Stomach smooth muscle (tissue), 2 donors: ENCODE measurements at regions not wholly inside any gene's neighbourhood (a gene's known extent, or its start where the extent isn't known, plus 50 kb on each side); places are given as distances from the start of the nearest gene placed in this dataset.
"Not testable (repeated sequence)": the region's sequence is repeated elsewhere in the genome, so short reads cannot be mapped to it uniquely, and the experiment has no call there.

ENCODE experiments used
- H3K27ac ChIP-seq: one replicate; pipeline ENCODE4 v1.7.0; 2013; ENCODE audit warnings: mild to moderate bottlenecking, low read length, inconsistent platforms
- H3K27me3 ChIP-seq, 2 donors: one replicate each; pipeline ENCODE4 v1.7.0; 2013; ENCODE audit warnings: low read length in 2 of 2; ENCODE audit not compliant: insufficient read depth in 2 of 2, control insufficient read depth in 1 of 2
- H3K36me3 ChIP-seq, 2 donors: one replicate each; pipeline ENCODE4 v1.7.0; 2013; ENCODE audit warnings: low read length in 2 of 2; ENCODE audit not compliant: control insufficient read depth in 2 of 2, insufficient read depth in 2 of 2
- H3K4me1 ChIP-seq: one replicate; pipeline ENCODE4 v1.7.0; 2013; ENCODE audit warnings: low read length; ENCODE audit not compliant: control insufficient read depth, insufficient read depth
- H3K4me3 ChIP-seq, 2 donors: one replicate each; pipeline ENCODE4 v1.7.0; 2013; ENCODE audit warnings: low read length in 2 of 2
- H3K9ac ChIP-seq, 2 donors: one replicate each; pipeline ENCODE4 v1.7.0; 2013; ENCODE audit warnings: low read length in 2 of 2, mild to moderate bottlenecking in 1 of 2
- H3K9me3 ChIP-seq, 2 donors: one replicate each; pipeline ENCODE4 v1.7.0; 2013; ENCODE audit warnings: low read length in 2 of 2; ENCODE audit not compliant: control insufficient read depth in 2 of 2
- donor health status: healthy.
- donor health status: Pancreatic carcinoma.

DNA sequence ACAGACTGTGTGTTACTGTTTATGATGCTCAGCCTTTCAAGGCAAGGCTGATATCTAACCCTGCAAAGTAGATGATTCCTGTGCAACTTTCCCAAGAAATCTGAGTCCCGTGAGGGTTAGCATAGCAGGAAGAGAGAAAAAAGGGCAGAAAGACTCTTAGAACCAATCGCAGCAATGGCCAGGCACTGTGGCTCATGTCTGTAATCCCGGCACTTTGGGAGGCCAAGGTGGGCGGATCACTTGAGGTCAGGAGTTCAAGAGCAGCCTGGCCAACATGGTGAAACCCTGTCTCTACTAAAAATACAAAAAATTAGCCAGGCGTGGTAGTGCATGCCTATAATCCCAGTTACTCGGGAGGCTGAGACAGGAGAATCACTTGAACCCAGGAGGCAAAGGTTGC is 124.3 kb upstream of the CDH5 start:
- not testable (repeated sequence) for H3K27me3 ChIP-seq

DNA sequence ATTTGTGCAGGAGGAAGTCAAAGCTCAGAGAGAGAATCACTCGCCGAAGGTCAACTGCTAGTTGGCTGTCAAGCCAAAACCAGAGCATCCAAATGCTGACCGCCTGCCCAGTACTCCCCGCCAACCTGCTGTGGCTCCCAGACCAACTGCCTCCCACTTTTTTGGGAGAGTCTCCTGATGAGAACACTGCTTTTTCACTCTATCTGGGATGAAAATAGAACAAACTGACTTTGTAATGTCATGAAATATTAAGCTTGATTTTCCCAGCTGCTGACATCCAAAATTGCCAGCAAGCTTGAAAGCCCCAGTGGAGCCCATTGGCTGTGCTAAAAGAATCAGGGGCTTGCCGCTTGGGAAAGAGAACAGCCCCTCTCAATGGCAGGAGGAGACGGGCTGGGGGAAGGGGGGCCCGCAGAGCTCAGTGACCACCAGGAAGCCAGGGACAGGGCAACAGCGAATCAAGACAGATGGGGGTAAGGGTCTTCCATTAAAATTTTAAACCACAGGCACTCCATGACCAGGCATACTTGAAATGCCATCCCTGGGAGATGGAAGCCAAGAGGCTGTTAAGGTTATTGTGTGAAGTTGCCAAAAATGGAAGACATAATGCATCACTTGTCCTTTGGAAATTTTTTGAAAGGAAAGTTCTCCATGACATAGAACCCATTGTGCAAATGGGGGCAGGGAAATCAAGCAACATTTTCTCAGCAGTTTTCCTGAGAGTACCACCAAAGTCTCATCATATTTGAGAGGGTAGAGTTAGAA is 125.7 kb upstream of the CDH5 start:
- Histone ChIP-seq H3K9ac (no peak overlapping the region), H3K9me3 (peaks cover 4 to 6% of the 10 kb centered on the region in 2 donors), H3K4me1 (peaks cover 8% of the 10 kb centered on the region), H3K27me3 (no peaks in the 10 kb centered on the region), H3K36me3 (no peaks in the 10 kb centered on the region), H3K27ac (no peak overlapping the region), H3K4me3 (no peak overlapping the region)

More for the DNA sequence above, 124.3 kb upstream of the CDH5 start:
- H3K4me1 ChIP-seq, H3K27ac ChIP-seq, H3K9ac ChIP-seq, H3K4me3 ChIP-seq, H3K36me3 ChIP-seq, H3K9me3 ChIP-seq: not testable (repeated sequence)

- peaks cover 8% of the 10 kb centered on the region for H3K4me1 ChIP-seq
- H3K4me3 ChIP-seq = no peak overlapping the region
- H3K27me3 ChIP-seq = no peaks in the 10 kb centered on the region
- H3K36me3 ChIP-seq = no peaks in the 10 kb centered on the region
- peaks cover 4 to 6% of the 10 kb centered on the region in 2 donors for H3K9me3 ChIP-seq
- no peak overlapping the region for H3K27ac ChIP-seq
- no peak overlapping the region for H3K9ac ChIP-seq
These were observed 126.4 kb upstream of the CDH5 start for GRCh38 chr16:66240088-66240487.

- H3K4me3 ChIP-seq = no peak overlapping the region
- no peaks in the 10 kb centered on the region for H3K36me3 ChIP-seq
- H3K27ac ChIP-seq = no peak overlapping the region
- no peaks in the 10 kb centered on the region for H3K27me3 ChIP-seq
- H3K9me3 ChIP-seq = peaks cover 4 to 6% of the 10 kb centered on the region in 2 donors
- H3K4me1 ChIP-seq = peaks cover 8% of the 10 kb centered on the region
- H3K9ac ChIP-seq = no peak overlapping the region
These were observed 127.8 kb upstream of the CDH5 start for GRCh38 chr16:66238696-66239095.

DNA sequence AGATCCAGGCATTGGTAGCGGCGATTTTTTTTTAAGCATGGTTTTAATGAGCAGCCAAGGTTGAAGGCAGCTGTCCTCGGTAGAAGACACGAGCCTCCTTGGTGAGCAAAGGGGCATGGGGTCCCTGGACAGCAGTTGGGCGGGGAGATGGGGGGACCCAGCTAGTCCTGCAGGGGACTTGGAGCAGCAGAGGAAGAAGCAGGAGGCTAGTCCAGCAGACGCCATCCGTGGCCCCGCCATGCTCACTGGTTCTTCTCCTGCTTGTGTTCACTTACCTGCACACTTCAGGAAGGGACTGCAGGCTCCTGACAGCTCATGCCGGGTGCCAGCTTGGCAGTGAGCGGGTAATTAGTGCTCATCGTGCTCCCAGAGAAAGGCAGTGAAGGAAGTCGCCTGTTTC is 130.2 kb upstream of the CDH5 start:
- H3K27ac ChIP-seq = no peak overlapping the region
- H3K9me3 ChIP-seq = peaks cover 4 to 6% of the 10 kb centered on the region in 2 donors
- H3K36me3 ChIP-seq = no peaks in the 10 kb centered on the region
- H3K4me3 ChIP-seq = no peak overlapping the region
- no peaks in the 10 kb centered on the region for H3K27me3 ChIP-seq
- H3K9ac ChIP-seq = no peak overlapping the region
- H3K4me1 ChIP-seq = peaks cover 8% of the 10 kb centered on the region

DNA sequence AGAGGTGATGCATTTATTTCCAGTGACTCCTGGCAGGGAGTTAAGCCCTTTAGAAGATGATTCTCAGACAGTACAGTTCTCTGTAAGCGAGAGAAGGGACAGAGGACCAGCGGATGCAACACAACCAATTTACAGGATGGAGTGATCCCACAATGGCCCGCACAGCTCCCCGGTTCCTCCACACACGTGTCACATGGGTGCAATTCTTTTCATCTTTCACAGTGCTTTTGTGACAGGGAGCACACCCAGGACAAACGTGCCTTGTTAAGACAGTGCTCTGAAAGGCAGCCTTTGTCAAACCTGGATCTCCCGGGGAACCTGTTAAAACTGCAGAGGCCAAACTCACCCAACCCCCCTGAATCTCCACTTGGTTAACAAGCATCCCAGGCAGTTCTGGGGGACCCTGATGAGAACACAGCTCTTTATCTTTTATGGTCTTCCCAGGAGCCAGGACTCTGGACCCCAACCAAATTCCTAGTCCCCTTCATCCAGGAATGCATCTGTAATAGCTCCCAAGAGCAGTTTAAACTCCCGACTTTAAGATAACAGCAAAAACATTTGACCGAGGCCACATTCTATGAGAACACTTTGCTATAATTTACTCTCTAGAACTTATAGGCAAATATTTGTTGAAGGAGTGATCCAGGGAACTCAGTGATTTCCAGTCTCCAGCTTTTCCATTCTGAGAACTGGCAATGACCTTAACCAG is 134.9 kb upstream of the CDH5 start:
- Histone ChIP-seq H3K9me3 (no peaks in the 10 kb centered on the region), H3K4me3 (no peak overlapping the region), H3K36me3 (no peaks in the 10 kb centered on the region), H3K9ac (no peak overlapping the region), H3K27me3 (no peaks in the 10 kb centered on the region), H3K4me1 (no peaks in the 10 kb centered on the region), H3K27ac (no peak overlapping the region)

DNA sequence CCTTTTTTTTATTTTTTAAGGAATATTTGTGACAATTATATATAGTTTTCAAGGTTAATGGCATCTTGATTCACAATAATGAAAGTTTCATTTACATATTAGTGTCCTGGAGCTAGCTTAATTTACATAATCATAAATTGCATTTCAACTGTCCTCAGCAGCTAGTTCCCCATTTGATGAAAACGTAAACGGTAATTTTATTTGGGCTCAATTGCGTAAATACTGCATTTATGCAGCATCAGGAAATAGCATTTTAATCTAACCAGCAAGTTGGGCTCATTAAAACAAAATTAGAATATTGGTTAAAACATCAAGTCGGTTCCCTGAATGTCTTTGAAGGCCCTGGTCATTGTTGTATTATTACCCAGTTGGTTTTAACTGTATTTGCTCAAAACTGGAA is 136.8 kb upstream of the CDH5 start:
- H3K9ac ChIP-seq = no peak overlapping the region
- H3K27ac ChIP-seq = no peak overlapping the region
- no peaks in the 10 kb centered on the region for H3K27me3 ChIP-seq
- H3K36me3 ChIP-seq = no peaks in the 10 kb centered on the region
- no peaks in the 10 kb centered on the region for H3K9me3 ChIP-seq
- H3K4me1 ChIP-seq = no peaks in the 10 kb centered on the region
- H3K4me3 ChIP-seq = no peak overlapping the region

DNA sequence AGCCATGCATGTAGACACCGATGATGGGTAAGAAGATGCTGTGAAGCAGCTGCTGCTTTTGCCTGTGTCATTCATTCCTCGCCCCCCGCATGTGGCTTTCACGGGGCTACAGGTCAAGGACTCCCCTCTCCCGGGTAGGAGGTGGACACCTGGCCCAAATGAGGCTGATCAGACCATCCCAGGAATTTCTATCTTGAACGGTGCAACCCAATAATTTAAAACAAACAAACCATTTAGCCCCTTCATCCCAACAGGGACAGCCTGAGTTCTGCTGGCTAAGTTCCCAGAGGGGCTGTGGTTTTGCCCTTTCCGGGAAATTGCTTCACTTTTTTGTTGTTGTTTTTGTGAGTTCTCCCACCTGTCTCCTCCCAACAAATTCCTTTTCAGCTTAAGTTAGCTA is 137.7 kb upstream of the CDH5 start:
- no peaks in the 10 kb centered on the region for H3K36me3 ChIP-seq
- H3K27me3 ChIP-seq = no peaks in the 10 kb centered on the region
- H3K27ac ChIP-seq = no peak overlapping the region
- H3K9ac ChIP-seq = no peak overlapping the region
- no peaks in the 10 kb centered on the region for H3K4me1 ChIP-seq
- no peaks in the 10 kb centered on the region for H3K9me3 ChIP-seq
- H3K4me3 ChIP-seq = no peak overlapping the region

GRCh38 chr16:66227766-66228530 is 138.5 kb upstream of the CDH5 start:
- H3K9me3 ChIP-seq = no peaks in the 10 kb centered on the region
- no peaks in the 10 kb centered on the region for H3K4me1 ChIP-seq
- no peak overlapping the region for H3K9ac ChIP-seq
- no peaks in the 10 kb centered on the region for H3K36me3 ChIP-seq
- no peaks in the 10 kb centered on the region for H3K27me3 ChIP-seq
- no peak overlapping the region for H3K4me3 ChIP-seq
- H3K27ac ChIP-seq = no peak overlapping the region

DNA sequence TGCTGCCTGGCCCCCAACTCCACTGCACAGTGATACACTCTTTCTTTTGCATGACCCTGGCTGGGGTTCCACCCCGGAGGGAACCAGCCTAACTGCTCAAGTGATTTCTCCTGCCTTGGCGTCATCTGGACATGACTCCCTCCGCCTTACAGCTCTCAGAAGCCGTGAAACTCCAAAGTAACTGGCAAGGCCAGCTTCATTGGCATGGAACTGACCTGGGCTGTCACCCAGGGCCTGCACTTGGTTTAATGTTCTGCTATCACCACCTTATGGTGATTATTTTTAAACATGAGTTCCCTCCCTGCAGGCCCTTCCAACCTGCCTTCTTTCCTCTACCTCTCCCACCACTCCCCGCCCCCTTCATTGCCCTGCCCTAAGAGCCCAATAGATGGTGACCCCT is 139.7 kb upstream of the CDH5 start:
- Histone ChIP-seq H3K9ac (no peak overlapping the region), H3K27me3 (no peaks in the 10 kb centered on the region), H3K36me3 (no peaks in the 10 kb centered on the region), H3K9me3 (no peaks in the 10 kb centered on the region), H3K27ac (no peak overlapping the region), H3K4me3 (no peak overlapping the region), H3K4me1 (no peaks in the 10 kb centered on the region)
